Endometrial microvascular endothelial cells (primary cell): ENCODE measurements at regions not wholly inside any gene's neighbourhood (a gene's known extent, or its start where the extent isn't known, plus 50 kb on each side); places are given as distances from the start of the nearest gene placed in this dataset.

Experiments
- in situ Hi-C: cut with HindIII; loops from 2 replicates; pipeline ENCODE4 v1.10.0; 2017; ENCODE audit warnings: low sequenced_read_pairs, low pct_unique_long_range_greater_than_20kb; ENCODE audit errors: inconsistent ontology term

GRCh38 chr15:31235311-31236183 is 91.1 kb upstream of the KLF13 start:
- in situ Hi-C loops, result no loop called here

GRCh38 chr15:31236184-31237042 is 90.2 kb upstream of the KLF13 start:
- in situ Hi-C loops, result no loop called here

GRCh38 chr15:31237043-31237324 is 89.7 kb upstream of the KLF13 start:
- in situ Hi-C loops, result no loop called here

GRCh38 chr15:31238906-31239305 is 87.7 kb upstream of the KLF13 start:
- in situ Hi-C loops, result no loop called here

GRCh38 chr15:31239409-31239808 is 87.2 kb upstream of the KLF13 start:
- in situ Hi-C loops, result no loop called here

- in situ Hi-C loops, result no loop called here
Measured at GRCh38 chr15:31241888-31242522, 84.6 kb upstream of the KLF13 start.

GRCh38 chr15:31243895-31244294 is 82.7 kb upstream of the KLF13 start:
- in situ Hi-C loops, result no loop called here

GRCh38 chr15:31245135-31245689 is 81.4 kb upstream of the KLF13 start:
- in situ Hi-C loops, result no loop called here

- in situ Hi-C loops, result no loop called here
Measured at GRCh38 chr15:31245756-31246155, 80.9 kb upstream of the KLF13 start.

- in situ Hi-C loops, result no loop called here
Measured at GRCh38 chr15:31247404-31247803, 79.2 kb upstream of the KLF13 start.

GRCh38 chr15:31248263-31248662 is 78.4 kb upstream of the KLF13 start:
- in situ Hi-C loops, result no loop called here

- in situ Hi-C loops, result no loop called here
Measured at GRCh38 chr15:31248951-31249350, 77.7 kb upstream of the KLF13 start.

GRCh38 chr15:31250033-31250432 is 76.6 kb upstream of the KLF13 start:
- in situ Hi-C loops, result no loop called here

GRCh38 chr15:31251165-31251564 is 75.5 kb upstream of the KLF13 start:
- in situ Hi-C loops, result no loop called here

- in situ Hi-C loops, result no loop called here
Measured at GRCh38 chr15:31252171-31252785, 74.4 kb upstream of the KLF13 start.

- in situ Hi-C loops, result no loop called here
Measured at GRCh38 chr15:31254431-31255175, 72.0 kb upstream of the KLF13 start.

GRCh38 chr15:31255176-31255510 is 71.5 kb upstream of the KLF13 start:
- in situ Hi-C loops, result no loop called here

- in situ Hi-C loops, result no loop called here
Measured at GRCh38 chr15:31255732-31256377, 70.8 kb upstream of the KLF13 start.
